H1 (cell line): ENCODE measurements at regions not wholly inside any gene's neighbourhood (a gene's known extent, or its start where the extent isn't known, plus 50 kb on each side); places are given as distances from the start of the nearest gene placed in this dataset.

Experiments used
- CBX5 ChIP-seq: fragments of 300-800, 300-1000 bp; sonication (generic); IDR thresholded peaks from 2 replicates; pipeline ENCODE4 v1.7.1; 2016; ENCODE audit warnings: antibody characterized with exemption, low read length, low read depth
- CBX8 ChIP-seq: fragments of 300-800, 300-1000 bp; sonication (generic); IDR thresholded peaks from 2 replicates; pipeline ENCODE4 v1.7.1; 2016; ENCODE audit warnings: low read depth, low read length, borderline replicate concordance
- CTCF ChIP-seq, 3 experiments: IDR thresholded peaks; 1 replicate in 2 of 3; 2 replicates in 1 of 3; pipeline versions ENCODE4 v1.5.1 to v1.6.1; 2011; ENCODE audit warnings: low read length in 3 of 3, mild to moderate bottlenecking in 3 of 3, inconsistent platforms in 2 of 3, low read depth in 1 of 3, moderate library complexity in 1 of 3; ENCODE audit not compliant: insufficient read depth in 1 of 3; ENCODE audit errors: control extremely low read depth in 1 of 3
- GABPA ChIP-seq: IDR thresholded peaks from 2 replicates; pipeline ENCODE4 v1.6.1; 2011; ENCODE audit warnings: mild to moderate bottlenecking, low read length, moderate library complexity, borderline replicate concordance; ENCODE audit not compliant: insufficient read depth
- NANOG ChIP-seq: IDR thresholded peaks from 2 replicates; pipeline ENCODE4 v1.6.1; 2011; ENCODE audit warnings: low read length, low read depth, mild to moderate bottlenecking, inconsistent platforms; ENCODE audit not compliant: insufficient read depth, poor library complexity, severe bottlenecking
- RXRA ChIP-seq: IDR thresholded peaks from 2 replicates; pipeline ENCODE4 v1.6.1; 2011; ENCODE audit warnings: low read depth, mild to moderate bottlenecking, low read length, moderate library complexity; ENCODE audit not compliant: insufficient read depth
- TAF7 ChIP-seq: optimal IDR thresholded peaks from 2 replicates; pipeline ENCODE3; 2011; ENCODE audit warnings: low read depth, mild to moderate bottlenecking, inconsistent platforms, low read length, moderate library complexity, borderline replicate concordance

GRCh38 chrY:12310832-12311231, 390.2 kb upstream of the USP9Y start (continued):
- TF ChIP-seq GABPA, result no peak
- no peak for TF ChIP-seq NANOG
- TF ChIP-seq CTCF (IDR thresholded peaks at IDR 0.05; ENCODE audit: control extremely low read depth in 1 of 3, insufficient read depth in 1 of 3, low read depth in 1 of 3, low read length in 3 of 3), result no peak
- TF ChIP-seq CBX5, result no peak
- TF ChIP-seq CBX8, result no peak
- TF ChIP-seq RXRA, result no peak
- TF ChIP-seq TAF7, result no peak
